K562 (cell line): ENCODE measurements at regions not wholly inside any gene's neighbourhood (a gene's known extent, or its start where the extent isn't known, plus 50 kb on each side); places are given as distances from the start of the nearest gene placed in this dataset.

Experiments used
- ATAC-seq: fragments of 200-7000 bp; cut with Tn5 transposase; 3 replicates; pipeline ENCODE4 v1.9.1; 2020; ENCODE audit warnings: moderate library complexity
- BruUV-seq: library from RNA; stranded (reverse); fragments of 400-500 nt; replicated peaks from 2 replicates; lab custom pipeline; 2021; lab: Mats Ljungman, UMichigan
- CTCF ChIA-PET: fragments of 300-600 bp; formaldehyde crosslinking; extraction: SDS; loops from one replicate; lab custom pipeline; 2021; ENCODE audit warnings: low intra/inter-chr PET ratio; lab: Yijun Ruan, JAX
- POLR2A ChIA-PET: fragments of 300-600, 350-650 bp; sonication (Branson Sonifier 250); formaldehyde crosslinking; extraction: SDS; loops from one replicate; lab custom pipeline; 2021; ENCODE audit warnings: antibody characterized with exemption, inconsistent platforms; lab: Yijun Ruan, JAX
- DNase-seq, 4 experiments: peaks; one replicate each; pipeline versions ENCODE4 v3.0.0 to v3.0.0-alpha.2; 2011 to 2018; ENCODE audit warnings: low spot score in 3 of 4, mixed read lengths in 3 of 4; ENCODE audit errors: extremely low read depth in 1 of 4
- FAIRE-seq: peaks from 2 replicates; lab custom pipeline; 2011; peaks lifted over from hg19 to GRCh38; lab: Jason Lieb, UNC
- H2AFZ ChIP-seq: 2 replicates; pipeline ENCODE4 v1.6.0; 2011; ENCODE audit warnings: low read depth, low read length, control low read depth, inconsistent platforms
- H3K27ac ChIP-seq: fragments of 200-600 bp; 3 replicates; pipeline ENCODE4 v1.8.0; 2011; ENCODE audit warnings: low read depth, mild to moderate bottlenecking, control low read depth, inconsistent platforms, low read length, moderate library complexity, mixed read lengths; ENCODE audit errors: extremely low read depth
- H3K27me3 ChIP-seq, 2 experiments: fragments of 300-600 bp in 1 of 2; 2 replicates in 1 of 2; 3 replicates in 1 of 2; pipeline versions ENCODE4 v1.6.0 to v1.8.0; 2011; ENCODE audit warnings: inconsistent platforms in 2 of 2, low read length in 2 of 2, mild to moderate bottlenecking in 1 of 2, mixed read lengths in 1 of 2, moderate library complexity in 1 of 2; ENCODE audit not compliant: control insufficient read depth in 2 of 2, insufficient read depth in 2 of 2
- H3K36me3 ChIP-seq: fragments of 300-600 bp; 3 replicates; pipeline ENCODE4 v1.8.0; 2011; ENCODE audit warnings: mild to moderate bottlenecking, low read length, inconsistent platforms; ENCODE audit not compliant: control insufficient read depth, insufficient read depth
- H3K4me1 ChIP-seq, 2 experiments: fragments of 200-600 bp in 1 of 2; replicated peaks in 1 of 2; 2 replicates in 1 of 2; 3 replicates in 1 of 2; pipeline versions ENCODE4 v1.5.1 to v1.8.0; 2011; ENCODE audit warnings: inconsistent platforms in 2 of 2, low read length in 2 of 2, mild to moderate bottlenecking in 1 of 2, mixed read lengths in 1 of 2, moderate library complexity in 1 of 2; ENCODE audit not compliant: control insufficient read depth in 2 of 2, insufficient read depth in 2 of 2
- H3K4me2 ChIP-seq: 2 replicates; pipeline ENCODE4 v1.6.1; 2011; ENCODE audit warnings: low read length, control low read depth, inconsistent platforms, mixed read lengths; ENCODE audit not compliant: insufficient read depth
- H3K4me3 ChIP-seq: fragments of 200-600 bp; sonication (generic), shearing (Covaris generic); 2 replicates; pipeline ENCODE4 v1.5.1; 2016; ENCODE audit warnings: control low read depth, inconsistent platforms
- H3K79me2 ChIP-seq: fragments of 200-600 bp; 3 replicates; pipeline ENCODE4 v1.8.0; 2011; ENCODE audit warnings: low read length, inconsistent platforms; ENCODE audit not compliant: control insufficient read depth, insufficient read depth
- H3K9ac ChIP-seq, 2 experiments: 2 replicates each; pipeline versions ENCODE4 v1.6.0 to v1.6.1; 2011; ENCODE audit warnings: low read depth in 2 of 2, low read length in 2 of 2, control low read depth in 1 of 2, inconsistent platforms in 1 of 2, mild to moderate bottlenecking in 1 of 2, mixed read lengths in 1 of 2; ENCODE audit not compliant: insufficient read depth in 1 of 2
- H3K9me1 ChIP-seq: one replicate; pipeline ENCODE4 v1.6.0; 2011; ENCODE audit warnings: inconsistent platforms, mild to moderate bottlenecking, low read length, moderate library complexity; ENCODE audit not compliant: control insufficient read depth, insufficient read depth
- H3K9me3 ChIP-seq: replicated peaks from 2 replicates; pipeline ENCODE4 v1.5.1; 2011; ENCODE audit warnings: low read depth, low read length, inconsistent platforms; ENCODE audit not compliant: control insufficient read depth, insufficient read depth
- H4K20me1 ChIP-seq: replicated peaks from 2 replicates; pipeline ENCODE4 v1.6.1; 2011; ENCODE audit warnings: low read length, inconsistent platforms, mixed read lengths; ENCODE audit not compliant: control insufficient read depth, insufficient read depth
- BRF2 ChIP-seq: IDR thresholded peaks from 3 replicates; pipeline ENCODE4 v1.6.1; 2011; ENCODE audit warnings: borderline replicate concordance, mild to moderate bottlenecking; ENCODE audit not compliant: insufficient read length, insufficient read depth
- DEAF1 ChIP-seq: fragments of 450-650 bp; formaldehyde crosslinking; IDR thresholded peaks from 2 replicates; pipeline ENCODE4 v1.4.0; 2020; ENCODE audit warnings: mild to moderate bottlenecking, moderate library complexity
- ZNF507 ChIP-seq: conservative IDR thresholded peaks from 2 replicates; pipeline ENCODE4 v1.6.1; 2017; ENCODE audit warnings: missing genetic modification characterization, missing compliant biosample characterization
- ZNF79 ChIP-seq: fragments of 250-450 bp; sonication (Bioruptor Pico); IDR thresholded peaks from 2 replicates; pipeline ENCODE4 v1.4.0; 2020; ENCODE audit warnings: low read depth, mild to moderate bottlenecking, moderate library complexity
- WGBS: fragments of 100-300 bp; shearing (Covaris generic); methylation state at CpG from one replicate; pipeline ENCODE4 v1.1.6; 2016; ENCODE audit warnings: low coverage, mixed read lengths; ENCODE audit not compliant: insufficient coverage; ENCODE audit errors: missing lambda C conversion rate; 5-methylcytosine and 5-hydroxymethylcytosine counted together
- in situ Hi-C: fragments of 300-500 bp; cut with MboI; formaldehyde crosslinking; loops from 4 replicates; pipeline ENCODE4 v1.15.0; 2018; ENCODE audit warnings: inconsistent platforms, mixed read lengths
- intact Hi-C: fragments of 100-400 bp; cut with micrococcal nuclease; formaldehyde crosslinking; loops from 2 replicates; pipeline ENCODE4 v1.14.2; 2022

GRCh38 chr2:33712674-33713073 lies 113.6 kb upstream of the FAM98A start (continued):
- TF ChIP-seq DEAF1 (CRISPR knock-in tag): no peak
- TF ChIP-seq ZNF507 (tag): no peak
- no peak for TF ChIP-seq ZNF79

- no peak for TF ChIP-seq BRF2
- no peak for ATAC-seq
- H3K36me3 ChIP-seq: no peaks in the 10 kb centered on the region
- H3K9me1 ChIP-seq: no peaks in the 10 kb centered on the region
- H3K27me3 ChIP-seq: no peaks in the 10 kb centered on the region
- in situ Hi-C loops (no loop called here), intact Hi-C loops (no loop called here)
- H2AFZ ChIP-seq: no peak overlapping the region
- H3K27ac ChIP-seq: no peak overlapping the region
- no peaks in the 10 kb centered on the region for H3K4me1 ChIP-seq
- DNase-seq: no peak
- H4K20me1 ChIP-seq: no peaks in the 10 kb centered on the region
- no peaks in the 10 kb centered on the region for H3K9me3 ChIP-seq
- FAIRE-seq: no peak
- WGBS: 0% methylated on average over 3 of the region's 3 CpGs
- no TSS peak for BruUV-seq
- POLR2A ChIA-PET: interaction anchor here (0.7 kb wide), 1 partner anchor 19 kb away, joined by 4 read pairs; no protein-coding TSS in a partner anchor
- no peak overlapping the region for H3K9ac ChIP-seq
- H3K4me3 ChIP-seq: no peak overlapping the region
- CTCF ChIA-PET: no interaction called here
- H3K4me2 ChIP-seq: no peak overlapping the region
- H3K79me2 ChIP-seq: no peaks in the 10 kb centered on the region
Observed at GRCh38 chr2:33709951-33710350, 110.9 kb upstream of the FAM98A start.
